ENCODE measurements at regions not wholly inside any gene's neighbourhood (a gene's known extent, or its start where the extent isn't known, plus 50 kb on each side); places are given as distances from the start of the nearest gene placed in this dataset.

DNA sequence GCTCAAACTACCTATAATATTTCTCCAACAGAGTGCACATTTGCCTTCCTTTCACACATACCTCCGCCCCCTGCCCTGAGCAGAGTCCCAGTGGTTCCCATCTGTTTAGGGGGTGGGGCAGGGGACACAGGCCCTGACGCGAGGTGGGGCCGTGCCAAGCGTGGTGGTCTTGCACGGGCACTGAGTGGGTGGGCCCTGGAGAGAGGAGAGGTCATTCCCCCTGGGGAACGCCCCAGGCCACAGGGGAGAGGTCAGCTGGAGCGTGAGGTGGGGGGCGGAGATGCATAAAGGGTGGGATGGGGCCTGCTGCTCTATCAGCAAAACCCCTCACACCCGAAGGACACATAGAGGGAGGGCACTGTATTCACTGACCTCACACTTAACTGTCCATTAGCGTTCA, 441.9 kb downstream of the TMEM121 start:
- no peak for TF ChIP-seq POLR2A (IDR thresholded peaks at IDR 0.05; ENCODE audit: low read depth, low read length)
- no peak for TF ChIP-seq POLR2AphosphoS5 (IDR thresholded peaks at IDR 0.05; ENCODE audit: low read depth, low read length)
- no peak for TF ChIP-seq TAF1 (IDR thresholded peaks at IDR 0.05; ENCODE audit: low read depth, low read length)
- no peak for TF ChIP-seq SPI1 (IDR thresholded peaks at IDR 0.05; ENCODE audit: low read depth, low read length)
